KMS-11 (cell line): ENCODE measurements at regions not wholly inside any gene's neighbourhood (a gene's known extent, or its start where the extent isn't known, plus 50 kb on each side); places are given as distances from the start of the nearest gene placed in this dataset.
"Not testable (repeated sequence)": the region's sequence is repeated elsewhere in the genome, so short reads cannot be mapped to it uniquely, and the experiment has no call there.

Experiments used
- H2AFZ ChIP-seq: fragments of 200-600 bp; sonication (generic); 2 replicates; pipeline ENCODE4 v1.6.1; 2016; ENCODE audit warnings: antibody characterized with exemption, mixed run types, low read depth
- H3K27ac ChIP-seq: fragments of 200-600 bp; sonication (generic); 2 replicates; pipeline ENCODE4 v1.6.1; 2016; ENCODE audit warnings: mild to moderate bottlenecking, mixed run types
- H3K27me3 ChIP-seq: fragments of 200-600 bp; sonication (generic); 2 replicates; pipeline ENCODE4 v1.6.1; 2017; ENCODE audit warnings: mild to moderate bottlenecking, low read depth, mixed run types, moderate library complexity; ENCODE audit not compliant: insufficient read depth
- H3K36me3 ChIP-seq: fragments of 200-600 bp; sonication (generic); 2 replicates; pipeline ENCODE4 v1.6.1; 2017; ENCODE audit warnings: mild to moderate bottlenecking, mixed run types; ENCODE audit not compliant: insufficient read depth
- H3K4me1 ChIP-seq: fragments of 200-600 bp; sonication (generic); 2 replicates; pipeline ENCODE4 v1.6.1; 2016; ENCODE audit warnings: mild to moderate bottlenecking, low read depth, mixed run types; ENCODE audit not compliant: poor library complexity, severe bottlenecking
- H3K4me2 ChIP-seq: fragments of 200-600 bp; sonication (generic); 2 replicates; pipeline ENCODE4 v1.7.0; 2016; ENCODE audit warnings: mild to moderate bottlenecking, mixed run types
- H3K4me3 ChIP-seq: fragments of 200-600 bp; sonication (generic); IDR thresholded peaks from 2 replicates; pipeline ENCODE4 v1.6.1; 2017; ENCODE audit warnings: low read depth, low read length, mixed read lengths; ENCODE audit not compliant: insufficient read depth
- H3K79me2 ChIP-seq: fragments of 200-600 bp; sonication (generic); 2 replicates; pipeline ENCODE4 v1.6.1; 2016; ENCODE audit warnings: low read depth, mixed run types; ENCODE audit not compliant: insufficient read depth
- H3K9ac ChIP-seq: fragments of 200-600 bp; sonication (generic); 2 replicates; pipeline ENCODE4 v1.6.1; 2016; ENCODE audit warnings: mild to moderate bottlenecking, mixed run types
- H4K20me1 ChIP-seq: fragments of 200-600 bp; sonication (generic); 2 replicates; pipeline ENCODE4 v1.6.1; 2016; ENCODE audit warnings: mild to moderate bottlenecking, mixed run types; ENCODE audit not compliant: insufficient read depth
- CTCF ChIP-seq: fragments of 200-600 bp; sonication (generic); conservative IDR thresholded peaks from 2 replicates; pipeline ENCODE4 v1.6.1; 2017; ENCODE audit warnings: low read depth, mild to moderate bottlenecking, antibody characterized with exemption, low read length, moderate library complexity, mixed read lengths

GRCh38 chr7:155383756-155384491 is 74.0 kb upstream of the EN2 start:
- Histone ChIP-seq H3K27ac (no peak overlapping the region), H3K27me3 (peaks cover 67% of the 10 kb centered on the region)

DNA sequence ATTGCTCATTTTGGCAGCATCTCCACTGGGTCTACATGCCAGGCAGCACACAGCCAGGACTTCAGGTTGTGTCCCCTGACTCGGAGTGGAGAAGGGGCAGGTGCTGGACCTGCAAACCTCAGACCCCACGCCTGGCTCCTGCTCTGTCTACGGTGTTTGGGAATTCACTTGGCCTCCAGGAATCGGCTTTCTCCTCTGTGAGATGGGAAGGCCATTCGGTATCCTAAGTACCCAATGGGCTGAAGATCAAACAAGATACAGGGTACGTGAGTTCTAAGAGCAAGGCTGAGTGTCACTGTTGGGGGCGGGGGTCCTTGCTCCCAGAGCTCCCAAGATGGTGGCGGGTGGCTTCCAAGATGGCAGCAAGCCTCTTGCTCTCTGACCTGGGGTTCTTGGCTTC is 73.2 kb upstream of the EN2 start:
- Histone ChIP-seq H3K4me1 (no peaks in the 10 kb centered on the region), H3K79me2 (no peaks in the 10 kb centered on the region), H3K36me3 (no peaks in the 10 kb centered on the region), H3K27ac (no peak overlapping the region), H3K27me3 (peaks cover 62% of the 10 kb centered on the region), H4K20me1 (no peaks in the 10 kb centered on the region), H3K4me3 (no peak overlapping the region), H3K9ac (no peak overlapping the region), H3K4me2 (no peak overlapping the region), H2AFZ (no peak overlapping the region)
- TF ChIP-seq CTCF = no peak

More at GRCh38 chr7:155383756-155384491, 74.0 kb upstream of the EN2 start:
- Histone ChIP-seq H3K4me2 (no peak overlapping the region), H3K36me3 (no peaks in the 10 kb centered on the region), H2AFZ (no peak overlapping the region), H4K20me1 (no peaks in the 10 kb centered on the region), H3K4me1 (no peaks in the 10 kb centered on the region), H3K4me3 (no peak overlapping the region), H3K79me2 (no peaks in the 10 kb centered on the region), H3K9ac (no peak overlapping the region)
- TF ChIP-seq CTCF = no peak

GRCh38 chr7:155385182-155385581 is 72.7 kb upstream of the EN2 start:
- H4K20me1 ChIP-seq, H2AFZ ChIP-seq, H3K4me1 ChIP-seq, H3K9ac ChIP-seq, H3K4me2 ChIP-seq, H3K79me2 ChIP-seq, H3K4me3 ChIP-seq, H3K27ac ChIP-seq, H3K36me3 ChIP-seq: not testable (repeated sequence)
- H3K27me3 ChIP-seq = peaks cover 64% of the 10 kb centered on the region

- H3K27me3 ChIP-seq = peaks cover 68% of the 10 kb centered on the region
- no peak overlapping the region for H3K9ac ChIP-seq
- H3K27ac ChIP-seq = no peak overlapping the region
- H3K4me3 ChIP-seq = no peak overlapping the region
- H3K4me2 ChIP-seq = no peak overlapping the region
- H2AFZ ChIP-seq = no peak overlapping the region
- H4K20me1 ChIP-seq = no peaks in the 10 kb centered on the region
- no peaks in the 10 kb centered on the region for H3K79me2 ChIP-seq
- H3K36me3 ChIP-seq = no peaks in the 10 kb centered on the region
- no peaks in the 10 kb centered on the region for H3K4me1 ChIP-seq
- no peak for TF ChIP-seq CTCF
These were observed 71.3 kb upstream of the EN2 start for GRCh38 chr7:155386608-155387007.

- no peak overlapping the region for H3K27ac ChIP-seq
- no peak overlapping the region for H3K9ac ChIP-seq
- H3K27me3 ChIP-seq = peaks cover 70% of the 10 kb centered on the region
These were observed 70.8 kb upstream of the EN2 start for GRCh38 chr7:155387066-155387620.

More at GRCh38 chr7:155387066-155387620, 70.8 kb upstream of the EN2 start:
- Histone ChIP-seq H3K79me2 (no peaks in the 10 kb centered on the region), H3K4me3 (no peak overlapping the region), H3K36me3 (no peaks in the 10 kb centered on the region), H4K20me1 (no peaks in the 10 kb centered on the region), H3K4me2 (no peak overlapping the region), H3K4me1 (no peaks in the 10 kb centered on the region), H2AFZ (no peak overlapping the region)
- TF ChIP-seq CTCF = no peak
